GM12865 (cell line): ENCODE measurements at regions not wholly inside any gene's neighbourhood (a gene's known extent, or its start where the extent isn't known, plus 50 kb on each side); places are given as distances from the start of the nearest gene placed in this dataset.
A peak's percentile ranks its signal among the peaks of the same experiment; 100 is the strongest.

ENCODE experiments used
- DNase-seq: peaks from one replicate; pipeline ENCODE4 v3.0.0; 2010; ENCODE audit warnings: low read depth
- H3K4me3 ChIP-seq: 2 replicates; pipeline ENCODE4 v1.5.1; 2011; ENCODE audit warnings: mild to moderate bottlenecking, low read depth, low read length, control low read depth
- TF ChIP-seq, protein P1 (sequence below): IDR thresholded peaks from 2 replicates; pipeline ENCODE4 v1.5.1; 2011; ENCODE audit warnings: low read length, control low read depth, low read depth, inconsistent platforms; ENCODE audit not compliant: insufficient read depth; ENCODE audit errors: missing control alignments

DNA sequence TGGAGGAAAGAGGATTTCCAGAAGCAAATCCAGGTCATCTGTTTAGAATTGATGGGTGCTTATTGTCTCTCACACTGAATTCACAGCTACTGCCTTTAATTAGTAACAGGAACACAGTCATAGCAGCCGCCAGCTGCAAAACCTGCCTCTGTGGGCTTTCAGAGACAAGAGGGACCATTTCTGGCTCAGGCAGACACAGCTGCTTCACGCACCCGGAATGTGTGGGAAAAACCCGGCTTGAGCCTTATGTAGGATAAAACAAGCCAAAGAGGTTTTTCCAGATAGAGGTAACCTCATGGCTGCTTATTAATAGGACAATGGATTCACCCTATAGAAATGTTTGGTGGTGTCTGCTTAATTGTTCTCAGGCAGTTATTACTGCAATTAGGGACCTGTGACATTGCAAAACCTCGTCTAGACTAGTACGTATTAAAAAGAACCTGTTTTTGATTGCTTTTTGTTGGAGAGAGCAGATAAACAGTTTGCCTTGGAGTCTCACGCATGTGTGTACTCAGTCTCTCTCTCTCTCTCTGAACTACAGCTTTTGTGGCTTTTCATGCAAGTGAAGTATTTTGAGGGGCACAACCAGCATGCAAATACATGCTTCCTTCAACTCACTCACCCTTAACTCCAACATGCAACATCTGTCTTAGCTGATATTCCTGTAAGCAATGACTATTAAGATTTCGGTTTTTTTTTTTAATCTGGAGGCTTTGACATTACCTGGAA, 302.7 kb downstream of the PLK2 start:
- peak; percentile 39 for DNase-seq
- H3K4me3 ChIP-seq = no peak overlapping the region
- TF ChIP-seq, protein P1, sequence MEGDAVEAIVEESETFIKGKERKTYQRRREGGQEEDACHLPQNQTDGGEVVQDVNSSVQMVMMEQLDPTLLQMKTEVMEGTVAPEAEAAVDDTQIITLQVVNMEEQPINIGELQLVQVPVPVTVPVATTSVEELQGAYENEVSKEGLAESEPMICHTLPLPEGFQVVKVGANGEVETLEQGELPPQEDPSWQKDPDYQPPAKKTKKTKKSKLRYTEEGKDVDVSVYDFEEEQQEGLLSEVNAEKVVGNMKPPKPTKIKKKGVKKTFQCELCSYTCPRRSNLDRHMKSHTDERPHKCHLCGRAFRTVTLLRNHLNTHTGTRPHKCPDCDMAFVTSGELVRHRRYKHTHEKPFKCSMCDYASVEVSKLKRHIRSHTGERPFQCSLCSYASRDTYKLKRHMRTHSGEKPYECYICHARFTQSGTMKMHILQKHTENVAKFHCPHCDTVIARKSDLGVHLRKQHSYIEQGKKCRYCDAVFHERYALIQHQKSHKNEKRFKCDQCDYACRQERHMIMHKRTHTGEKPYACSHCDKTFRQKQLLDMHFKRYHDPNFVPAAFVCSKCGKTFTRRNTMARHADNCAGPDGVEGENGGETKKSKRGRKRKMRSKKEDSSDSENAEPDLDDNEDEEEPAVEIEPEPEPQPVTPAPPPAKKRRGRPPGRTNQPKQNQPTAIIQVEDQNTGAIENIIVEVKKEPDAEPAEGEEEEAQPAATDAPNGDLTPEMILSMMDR = no peak

DNA sequence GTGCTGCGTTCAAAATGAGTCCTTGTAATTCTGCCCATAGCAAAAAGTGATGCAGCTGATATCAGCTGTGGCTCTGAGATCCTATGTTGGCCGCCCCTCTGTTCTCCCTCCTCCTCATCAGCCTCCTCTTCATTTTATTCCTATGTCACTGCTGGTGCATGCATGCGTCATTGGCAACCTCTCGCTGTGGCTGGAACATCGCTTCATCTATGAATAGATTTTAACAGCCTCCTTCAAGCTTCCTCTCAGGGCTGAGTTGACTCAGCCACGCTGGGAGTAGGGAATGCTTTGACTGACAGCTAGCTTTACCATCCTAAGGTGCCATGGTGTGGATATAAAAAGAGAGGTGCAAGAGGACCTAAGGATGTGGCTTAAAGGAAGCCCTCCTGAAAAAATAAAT, 303.5 kb downstream of the PLK2 start:
- no peak overlapping the region for H3K4me3 ChIP-seq
- TF ChIP-seq, protein P1 = no peak
- no peak for DNase-seq

DNA sequence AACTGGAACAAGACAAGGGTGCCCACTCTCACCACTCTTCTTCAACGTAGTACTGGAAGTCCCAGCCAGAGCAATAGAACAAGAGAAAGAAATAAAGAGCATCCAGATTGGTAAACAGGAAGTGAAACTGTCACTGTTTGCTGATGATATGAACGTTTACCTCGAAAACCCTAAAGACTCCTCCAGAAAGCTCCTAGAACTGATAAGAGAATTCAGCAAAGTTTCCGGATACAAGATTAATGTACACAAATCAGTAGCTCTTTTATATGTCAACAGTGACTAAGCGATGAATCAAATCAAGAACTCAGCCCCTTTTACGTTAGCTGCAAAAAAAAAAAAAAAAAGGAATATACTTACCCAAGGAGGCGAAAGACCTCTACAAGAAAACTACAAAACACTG, 306.6 kb downstream of the PLK2 start:
- no peak overlapping the region for H3K4me3 ChIP-seq
- no peak for DNase-seq
- TF ChIP-seq, protein P1 = no peak

DNA sequence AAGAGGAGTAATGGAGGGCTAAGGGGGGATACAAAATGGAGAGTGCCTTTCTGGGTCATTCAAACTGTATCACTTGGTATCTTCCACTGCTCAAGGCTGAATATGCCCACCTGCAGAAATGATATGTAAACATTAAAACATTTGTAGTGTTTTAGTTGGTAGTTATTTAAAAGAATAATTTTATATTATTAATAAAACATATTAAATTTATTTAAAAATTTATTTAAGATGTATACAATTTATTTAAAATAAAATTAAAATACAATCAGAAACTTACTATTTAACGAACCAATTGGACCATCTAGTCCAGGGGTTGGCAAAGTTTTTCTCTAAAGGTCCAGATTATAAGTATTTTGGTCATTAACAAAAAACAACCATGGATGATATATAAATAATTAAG, 308.5 kb downstream of the PLK2 start:
- DNase-seq = no peak
- no peak overlapping the region for H3K4me3 ChIP-seq
- TF ChIP-seq, protein P1 = no peak

DNA sequence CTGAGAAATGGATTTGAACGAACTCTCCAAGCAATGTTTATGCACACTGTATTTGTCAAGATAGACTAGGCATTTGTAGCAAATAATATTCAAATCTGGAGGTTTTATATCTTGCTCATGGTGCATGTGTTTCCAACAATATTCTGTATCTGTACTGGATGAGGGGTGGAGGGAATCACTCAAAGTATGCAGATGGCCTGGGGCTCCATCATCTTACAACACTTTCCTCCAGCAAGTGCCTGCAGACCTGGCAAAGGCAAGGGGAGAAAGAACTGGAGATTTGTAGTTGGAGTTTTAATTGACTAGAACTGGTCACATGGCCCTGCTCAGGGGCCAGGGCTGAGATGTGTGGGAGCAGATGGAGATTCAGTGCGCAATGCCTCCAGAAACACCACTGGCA, 309.0 kb downstream of the PLK2 start:
- H3K4me3 ChIP-seq = no peak overlapping the region
- no peak for DNase-seq
- TF ChIP-seq, protein P1 = no peak

DNA sequence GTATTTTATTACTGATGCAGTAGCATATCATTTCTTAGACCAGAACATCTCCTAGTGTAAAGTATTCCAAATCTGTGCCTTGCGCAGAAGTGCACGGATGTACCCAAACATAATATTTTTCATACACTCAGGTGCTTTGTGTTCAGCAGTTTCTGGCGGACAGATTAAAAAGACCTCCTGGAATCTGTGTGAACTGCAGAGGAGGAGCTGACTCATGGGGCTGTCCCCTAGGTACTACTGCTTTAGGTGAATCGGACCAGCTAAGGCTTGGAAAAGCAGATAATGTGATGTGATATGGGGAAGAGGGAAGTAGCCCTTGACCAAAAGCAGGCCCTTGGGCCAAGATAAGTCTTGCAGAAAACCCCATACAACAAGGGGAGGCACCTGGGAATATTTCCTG, 310.1 kb downstream of the PLK2 start:
- H3K4me3 ChIP-seq = no peak overlapping the region
- TF ChIP-seq, protein P1 = no peak
- no peak for DNase-seq

DNA sequence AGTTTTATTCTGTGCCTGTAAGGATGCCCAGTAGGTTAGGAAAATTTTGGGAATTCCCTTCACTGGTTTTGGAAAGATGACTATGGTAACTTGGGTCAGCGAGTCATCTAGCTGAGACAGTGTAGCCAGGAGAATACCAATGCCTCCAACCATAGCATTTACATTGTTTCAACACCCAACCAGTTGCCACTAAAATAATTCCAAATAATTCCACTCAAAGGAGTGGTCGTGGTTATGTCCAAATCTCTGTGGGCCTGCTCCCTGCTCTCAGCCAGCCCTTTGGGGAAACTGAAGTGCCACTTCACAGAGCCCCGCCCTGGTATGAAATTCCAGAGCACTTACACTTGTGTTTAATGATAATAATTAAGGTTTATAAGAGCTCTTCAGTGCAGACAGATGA, 310.5 kb downstream of the PLK2 start:
- no peak overlapping the region for H3K4me3 ChIP-seq
- TF ChIP-seq, protein P1 = no peak
- DNase-seq = no peak
